ENCODE measurements at regions not wholly inside any gene's neighbourhood (a gene's known extent, or its start where the extent isn't known, plus 50 kb on each side); places are given as distances from the start of the nearest gene placed in this dataset.

DNA sequence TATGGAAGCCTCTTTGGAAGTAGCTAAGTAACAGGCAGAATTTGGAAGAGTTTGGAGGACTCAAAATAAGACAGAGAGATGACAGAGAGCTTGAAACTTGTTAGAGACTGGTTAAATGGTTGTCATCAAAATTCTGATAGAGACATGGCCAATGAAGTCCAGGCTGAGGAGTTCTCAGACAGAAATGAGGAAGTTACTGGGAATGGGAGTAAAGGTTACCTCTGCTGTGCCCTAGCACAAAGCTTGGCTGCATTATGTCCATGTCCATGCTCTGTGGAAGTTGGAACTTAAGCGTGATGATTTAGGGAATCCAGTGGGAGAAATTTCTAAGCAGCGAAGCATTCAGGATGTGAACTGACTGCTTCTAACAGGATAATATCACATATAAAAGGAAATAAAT, 146.2 kb upstream of the NDST4 start:
- H2BK12ac ChIP-seq (ENCODE audit: insufficient read length, low read depth, low read length): no peak overlapping the region
- WGBS (ENCODE audit: extremely low coverage, insufficient read length, low lambda C conversion rate): no CpG with 5 or more reads among the region's 2 CpGs

More for the DNA sequence above, 146.2 kb upstream of the NDST4 start:
- Histone ChIP-seq H3K4ac (ENCODE audit: low read depth, low read length) (no peak overlapping the region), H3K79me1 (ENCODE audit: insufficient read depth, low read depth, low read length, poor library complexity, severe bottlenecking) (no peaks in the 10 kb centered on the region), H4K5ac (ENCODE audit: insufficient read length, low read depth, low read length) (no peak overlapping the region), H2AK5ac (ENCODE audit: insufficient read length, low read length) (no peak overlapping the region), H2BK120ac (ENCODE audit: low read depth, low read length, poor library complexity, severe bottlenecking) (no peak overlapping the region), H3K23me2 (ENCODE audit: insufficient read length, low read depth, low read length, poor library complexity, severe bottlenecking) (no peaks in the 10 kb centered on the region), H3K14ac (ENCODE audit: insufficient read depth, low read length) (no peak overlapping the region), H2BK15ac (ENCODE audit: low read depth, low read length) (no peak overlapping the region), H3K23ac (ENCODE audit: insufficient read length, low read depth, low read length) (no peak overlapping the region), H3K9me3 (ENCODE audit: control insufficient read depth, low read depth, low read length) (no peaks in the 10 kb centered on the region), H3T11ph (ENCODE audit: low read length) (no peak overlapping the region), H4K20me1 (ENCODE audit: control insufficient read depth, insufficient read depth, insufficient read length) (no peaks in the 10 kb centered on the region), H3K79me2 (ENCODE audit: insufficient read depth, low read length) (no peaks in the 10 kb centered on the region), H3K18ac (ENCODE audit: insufficient read length, low read depth, low read length) (no peak overlapping the region), H3K27me3 (ENCODE audit: insufficient read depth, low read length) (no peaks in the 10 kb centered on the region), H3K4me2 (ENCODE audit: insufficient read depth, insufficient read length, low read length) (no peak overlapping the region), H3K56ac (ENCODE audit: insufficient read length, low read depth, low read length) (no peak overlapping the region), H2BK5ac (ENCODE audit: insufficient read length, low read length) (no peak overlapping the region), H4K8ac (replicated peaks; ENCODE audit: insufficient read length, low read depth, low read length) (no peak overlapping the region), H2AFZ (ENCODE audit: low read length) (no peak overlapping the region), H3K9ac (ENCODE audit: extremely low read depth, insufficient read length, low read length) (no peak overlapping the region), H3K27ac (ENCODE audit: insufficient read length, low read depth, low read length) (no peak overlapping the region), H3K4me1 (ENCODE audit: insufficient read depth, low read length) (no peaks in the 10 kb centered on the region), H4K91ac (ENCODE audit: insufficient read length, low read depth, low read length) (no peak overlapping the region), H2BK20ac (ENCODE audit: low read depth, low read length, poor library complexity, severe bottlenecking) (no peak overlapping the region)
- no peaks in the 10 kb centered on the region for H3K9me3 Mint-ChIP-seq
- TF ChIP-seq, protein P1, sequence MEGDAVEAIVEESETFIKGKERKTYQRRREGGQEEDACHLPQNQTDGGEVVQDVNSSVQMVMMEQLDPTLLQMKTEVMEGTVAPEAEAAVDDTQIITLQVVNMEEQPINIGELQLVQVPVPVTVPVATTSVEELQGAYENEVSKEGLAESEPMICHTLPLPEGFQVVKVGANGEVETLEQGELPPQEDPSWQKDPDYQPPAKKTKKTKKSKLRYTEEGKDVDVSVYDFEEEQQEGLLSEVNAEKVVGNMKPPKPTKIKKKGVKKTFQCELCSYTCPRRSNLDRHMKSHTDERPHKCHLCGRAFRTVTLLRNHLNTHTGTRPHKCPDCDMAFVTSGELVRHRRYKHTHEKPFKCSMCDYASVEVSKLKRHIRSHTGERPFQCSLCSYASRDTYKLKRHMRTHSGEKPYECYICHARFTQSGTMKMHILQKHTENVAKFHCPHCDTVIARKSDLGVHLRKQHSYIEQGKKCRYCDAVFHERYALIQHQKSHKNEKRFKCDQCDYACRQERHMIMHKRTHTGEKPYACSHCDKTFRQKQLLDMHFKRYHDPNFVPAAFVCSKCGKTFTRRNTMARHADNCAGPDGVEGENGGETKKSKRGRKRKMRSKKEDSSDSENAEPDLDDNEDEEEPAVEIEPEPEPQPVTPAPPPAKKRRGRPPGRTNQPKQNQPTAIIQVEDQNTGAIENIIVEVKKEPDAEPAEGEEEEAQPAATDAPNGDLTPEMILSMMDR (conservative IDR thresholded peaks at IDR 0.05): no peak
- no peak for DNase-seq
- H3K27ac Mint-ChIP-seq: no peak overlapping the region; a peak in 1 of 7 replicates
- H3K36me3 Mint-ChIP-seq (ENCODE audit: insufficient read depth in 1 of 3, low read depth in 3 of 3): no peaks in the 10 kb centered on the region
- no peaks in the 10 kb centered on the region for H3K27me3 Mint-ChIP-seq (ENCODE audit: low read depth)
- no peak overlapping the region for H3K4me3 Mint-ChIP-seq
- H3K4me1 Mint-ChIP-seq: peaks cover 3% of the 10 kb centered on the region in 2 experiments; a peak in 3 of 4 replicates
